H1 (cell line): ENCODE measurements at regions not wholly inside any gene's neighbourhood (a gene's known extent, or its start where the extent isn't known, plus 50 kb on each side); places are given as distances from the start of the nearest gene placed in this dataset.

Experiments used
- CTCF ChIA-PET: fragments of 300-600 bp; sonication (Branson Sonifier 250); formaldehyde crosslinking; loops from one replicate; lab custom pipeline; 2021; ENCODE audit not compliant: partially characterized antibody; lab: Charles Lee
- POLR2A ChIA-PET: fragments of 300-600 bp; sonication (Branson Sonifier 250); formaldehyde crosslinking; loops from one replicate; lab custom pipeline; 2021; ENCODE audit warnings: inconsistent platforms; ENCODE audit not compliant: partially characterized antibody; lab: Charles Lee
- DNase-seq, 2 experiments: peaks; one replicate each; pipeline versions ENCODE4 v3.0.0 to v3.0.0-alpha.2; 2010 to 2022; ENCODE audit warnings: low spot score in 2 of 2, low read depth in 1 of 2, mixed read lengths in 1 of 2
- FAIRE-seq: peaks from 2 replicates; lab custom pipeline; 2011; peaks lifted over from hg19 to GRCh38; lab: Jason Lieb, UNC
- H2AFZ ChIP-seq: 2 replicates; pipeline ENCODE4 v1.8.1; 2012; ENCODE audit warnings: low read length, inconsistent platforms
- H2AK5ac ChIP-seq: 2 replicates; pipeline ENCODE4 v1.6.1; 2013; ENCODE audit warnings: low read depth, low read length
- H2BK120ac ChIP-seq: replicated peaks from 2 replicates; pipeline ENCODE3; 2013; ENCODE audit warnings: low read depth, low read length, inconsistent platforms
- H2BK12ac ChIP-seq: 2 replicates; pipeline ENCODE4 v1.6.1; 2013; ENCODE audit warnings: low read depth, low read length
- H2BK15ac ChIP-seq: 2 replicates; pipeline ENCODE4 v1.6.1; 2013; ENCODE audit warnings: low read length
- H2BK20ac ChIP-seq: 2 replicates; pipeline ENCODE4 v1.6.1; 2013; ENCODE audit warnings: low read length
- H2BK5ac ChIP-seq: 2 replicates; pipeline ENCODE4 v1.6.1; 2013; ENCODE audit warnings: low read depth, low read length
- H3K14ac ChIP-seq: 2 replicates; pipeline ENCODE4 v1.6.1; 2013; ENCODE audit warnings: inconsistent platforms; ENCODE audit not compliant: insufficient read length
- H3K18ac ChIP-seq: 2 replicates; pipeline ENCODE4 v1.6.1; 2013; ENCODE audit warnings: low read length; ENCODE audit errors: extremely low read depth
- H3K23ac ChIP-seq: 2 replicates; pipeline ENCODE4 v1.6.1; 2013; ENCODE audit warnings: inconsistent platforms; ENCODE audit not compliant: insufficient read length
- H3K23me2 ChIP-seq: 2 replicates; pipeline ENCODE4 v1.6.1; 2013; ENCODE audit warnings: low read depth, low read length
- H3K27ac ChIP-seq: 2 replicates; pipeline ENCODE4 v1.6.1; 2011; ENCODE audit warnings: low read depth, low read length, inconsistent platforms
- H3K27me3 ChIP-seq, 4 experiments: replicated peaks in 1 of 4; 1 replicate in 1 of 4; 2 replicates in 3 of 4; pipeline versions ENCODE4 v1.6.1 to v1.8.1; 2011 to 2013; ENCODE audit warnings: low read length in 3 of 4, mild to moderate bottlenecking in 3 of 4, inconsistent platforms in 2 of 4, mixed read lengths in 2 of 4, moderate library complexity in 1 of 4; ENCODE audit not compliant: control insufficient read depth in 3 of 4, insufficient read depth in 3 of 4; ENCODE audit errors: extremely low read depth in 1 of 4
- H3K36me3 ChIP-seq, 4 experiments: 2 replicates each; pipeline versions ENCODE4 v1.6.1 to v1.8.1; 2011 to 2013; ENCODE audit warnings: mild to moderate bottlenecking in 4 of 4, low read length in 3 of 4, moderate library complexity in 2 of 4, control low read depth in 1 of 4, inconsistent platforms in 1 of 4; ENCODE audit not compliant: insufficient read depth in 4 of 4, control insufficient read depth in 2 of 4
- H3K4ac ChIP-seq: replicated peaks from 2 replicates; pipeline ENCODE3; 2013; ENCODE audit warnings: low read length, low read depth, mixed read lengths, inconsistent platforms; ENCODE audit not compliant: insufficient read length
- H3K4me1 ChIP-seq, 4 experiments: replicated peaks in 1 of 4; 1 replicate in 1 of 4; 2 replicates in 3 of 4; pipeline versions ENCODE4 v1.6.1 to v1.8.1; 2011 to 2013; ENCODE audit warnings: low read length in 3 of 4, inconsistent platforms in 2 of 4, mixed read lengths in 1 of 4; ENCODE audit not compliant: insufficient read depth in 4 of 4, control insufficient read depth in 3 of 4
- H3K4me2 ChIP-seq, 2 experiments: 2 replicates each; pipeline versions ENCODE4 v1.6.1 to v1.8.1; 2011 to 2013; ENCODE audit warnings: low read depth in 2 of 2, low read length in 2 of 2, control low read depth in 1 of 2, inconsistent platforms in 1 of 2, mild to moderate bottlenecking in 1 of 2; ENCODE audit not compliant: insufficient read depth in 1 of 2
- H3K4me3 ChIP-seq, 4 experiments: fragments of 200-600, 300-600 bp in 1 of 4; sonication (generic), shearing (Covaris generic), sonication (Bioruptor Twin) in 1 of 4; 2 replicates each; pipeline versions ENCODE4 v1.5.1 to v1.8.1; 2011 to 2016; ENCODE audit warnings: low read length in 4 of 4, low read depth in 3 of 4, control low read depth in 2 of 4, inconsistent platforms in 2 of 4, mild to moderate bottlenecking in 2 of 4, mixed read lengths in 1 of 4, moderate library complexity in 1 of 4; ENCODE audit not compliant: insufficient read depth in 2 of 4; ENCODE audit errors: extremely low read depth in 1 of 4
- H3K56ac ChIP-seq: replicated peaks from 2 replicates; pipeline ENCODE3; 2013; ENCODE audit warnings: low read depth, mild to moderate bottlenecking, mixed read lengths, low read length, inconsistent platforms; ENCODE audit not compliant: insufficient read length
- H3K79me1 ChIP-seq: 2 replicates; pipeline ENCODE4 v1.6.1; 2013; ENCODE audit warnings: low read depth, low read length, control low read depth
- H3K79me2 ChIP-seq, 2 experiments: 2 replicates each; pipeline versions ENCODE4 v1.6.1 to v1.8.1; 2012 to 2013; ENCODE audit warnings: low read length in 2 of 2, mild to moderate bottlenecking in 2 of 2, inconsistent platforms in 1 of 2; ENCODE audit not compliant: insufficient read depth in 2 of 2, control insufficient read depth in 1 of 2
- H3K9ac ChIP-seq, 4 experiments: replicated peaks in 1 of 4; 1 replicate in 1 of 4; 2 replicates in 3 of 4; pipeline versions ENCODE4 v1.6.1 to v1.8.1; 2011 to 2013; ENCODE audit warnings: low read depth in 3 of 4, low read length in 3 of 4, control low read depth in 2 of 4, mild to moderate bottlenecking in 2 of 4, moderate library complexity in 2 of 4, inconsistent platforms in 1 of 4; ENCODE audit errors: extremely low read depth in 1 of 4
- H3K9me3 ChIP-seq, 2 experiments: 2 replicates each; pipeline versions ENCODE4 v1.6.1 to v1.8.1; 2012 to 2013; ENCODE audit warnings: mild to moderate bottlenecking in 2 of 2, moderate library complexity in 2 of 2, control low read depth in 1 of 2, inconsistent platforms in 1 of 2, low read depth in 1 of 2, low read length in 1 of 2, mixed read lengths in 1 of 2; ENCODE audit not compliant: insufficient read depth in 2 of 2
- H4K20me1 ChIP-seq, 2 experiments: replicated peaks in 1 of 2; 2 replicates each; pipeline versions ENCODE3 to v1.8.1; 2011 to 2013; ENCODE audit warnings: inconsistent platforms in 2 of 2, low read length in 2 of 2, mild to moderate bottlenecking in 1 of 2; ENCODE audit not compliant: insufficient read depth in 2 of 2, control insufficient read depth in 1 of 2
- H4K5ac ChIP-seq: 2 replicates; pipeline ENCODE4 v1.6.1; 2013; ENCODE audit warnings: low read length, low read depth, mixed read lengths, inconsistent platforms; ENCODE audit not compliant: insufficient read length
- H4K8ac ChIP-seq: 2 replicates; pipeline ENCODE4 v1.8.0; 2013; ENCODE audit warnings: mild to moderate bottlenecking, moderate library complexity, low read length, inconsistent platforms; ENCODE audit not compliant: insufficient read depth; ENCODE audit errors: extremely low read depth
- H4K91ac ChIP-seq: replicated peaks from 2 replicates; pipeline ENCODE3; 2013; ENCODE audit warnings: low read length, mixed read lengths, inconsistent platforms; ENCODE audit not compliant: insufficient read length
- BACH1 ChIP-seq: IDR thresholded peaks from 2 replicates; pipeline ENCODE4 v1.6.1; 2012; ENCODE audit warnings: low read length, improper control_type of control experiment
- BCL11A ChIP-seq, 2 experiments: IDR thresholded peaks; one replicate each; pipeline ENCODE4 v1.6.1; 2011; ENCODE audit warnings: low read depth in 2 of 2, low read length in 2 of 2, mild to moderate bottlenecking in 2 of 2
- CREB1 ChIP-seq: IDR thresholded peaks from 2 replicates; pipeline ENCODE4 v1.6.1; 2012; ENCODE audit warnings: inconsistent platforms
- FOSL1 ChIP-seq: IDR thresholded peaks from 2 replicates; pipeline ENCODE4 v1.6.1; 2011; ENCODE audit warnings: mild to moderate bottlenecking, low read depth, low read length, moderate library complexity; ENCODE audit not compliant: insufficient read depth
- HDAC6 ChIP-seq: IDR thresholded peaks from one replicate; pipeline ENCODE4 v1.7.1; 2012; ENCODE audit warnings: low read depth, mild to moderate bottlenecking, inconsistent platforms, low read length, moderate library complexity
- JUND ChIP-seq: IDR thresholded peaks from 2 replicates; pipeline ENCODE4 v1.6.1; 2011; ENCODE audit warnings: mild to moderate bottlenecking, improper control_type of control experiment, low read length
- MAX ChIP-seq: IDR thresholded peaks from 2 replicates; pipeline ENCODE4 v1.6.1; 2012; ENCODE audit warnings: inconsistent platforms
- NRF1 ChIP-seq: IDR thresholded peaks from 2 replicates; pipeline ENCODE4 v1.6.1; 2011; ENCODE audit warnings: mild to moderate bottlenecking, low read depth, low read length, improper control_type of control experiment
- POLR2AphosphoS5 ChIP-seq: IDR thresholded peaks from 2 replicates; pipeline ENCODE4 v1.6.1; 2011; ENCODE audit warnings: low read depth, low read length
- POU5F1 ChIP-seq: IDR thresholded peaks from 2 replicates; pipeline ENCODE4 v1.6.1; 2011; ENCODE audit warnings: low read depth, mild to moderate bottlenecking, low read length, moderate library complexity
- SIRT6 ChIP-seq: IDR thresholded peaks from one replicate; pipeline ENCODE4 v1.7.1; 2012; ENCODE audit warnings: low read length, inconsistent platforms
- WGBS, 2 experiments: shearing (Covaris generic) in 1 of 2; methylation state at CpG; one replicate each; pipeline versions ENCODE4 v1.1.6 to v1.1.7; 2013 to 2015; ENCODE audit warnings: low lambda C conversion rate in 2 of 2, mixed read lengths in 2 of 2, inconsistent platforms in 1 of 2, low coverage in 1 of 2, missing lambda C conversion rate in 1 of 2; ENCODE audit not compliant: insufficient replicate concordance in 2 of 2, insufficient coverage in 1 of 2, insufficient read length in 1 of 2; ENCODE audit errors: extremely low coverage in 1 of 2, missing lambda C conversion rate in 1 of 2; 5-methylcytosine and 5-hydroxymethylcytosine counted together

GRCh38 chr1:217272385-217272784, 358.5 kb downstream of the GPATCH2 start:
- Histone ChIP-seq H4K5ac (no peak overlapping the region), H3K36me3 (no peaks in the 10 kb centered on the region), H4K8ac (no peak overlapping the region), H2BK20ac (no peak overlapping the region), H3K18ac (no peak overlapping the region), H3K4ac (no peak overlapping the region), H3K4me1 (peaks cover 0 to 3% (median 0%) of the 10 kb centered on the region in 4 experiments; a peak in 1 of 7 replicates), H3K79me2 (no peaks in the 10 kb centered on the region), H2BK120ac (no peak overlapping the region), H3K27ac (no peak overlapping the region), H3K23me2 (no peaks in the 10 kb centered on the region), H3K9ac (no peak overlapping the region), H4K91ac (no peak overlapping the region), H3K27me3 (no peaks in the 10 kb centered on the region), H3K4me3 (no peak overlapping the region), H2BK12ac (no peak overlapping the region), H4K20me1 (no peaks in the 10 kb centered on the region), H3K4me2 (no peak overlapping the region), H3K14ac (no peak overlapping the region), H3K56ac (no peak overlapping the region), H3K79me1 (no peaks in the 10 kb centered on the region), H3K9me3 (no peaks in the 10 kb centered on the region), H2BK15ac (no peak overlapping the region), H2BK5ac (no peak overlapping the region), H2AFZ (no peak overlapping the region), H3K23ac (no peak overlapping the region), H2AK5ac (no peak overlapping the region)
- WGBS, 2 experiments = 90% methylated on average over 2 of the region's 2 CpGs; no CpG with 5 or more reads in 1 of the 2 experiments
- CTCF ChIA-PET = no interaction called here
- POLR2A ChIA-PET = no interaction called here
- FAIRE-seq (no peak), DNase-seq (no peak)
- TF ChIP-seq JUND = no peak
- TF ChIP-seq POLR2AphosphoS5 = no peak
- TF ChIP-seq NRF1 = no peak
- TF ChIP-seq POU5F1 = no peak
- no peak for TF ChIP-seq BACH1
- TF ChIP-seq SIRT6 = no peak
- no peak for TF ChIP-seq CREB1
- no peak for TF ChIP-seq BCL11A (IDR thresholded peaks at IDR 0.05; ENCODE audit: low read depth in 2 of 2, low read length in 2 of 2)
- no peak for TF ChIP-seq MAX
- no peak for TF ChIP-seq HDAC6
- no peak for TF ChIP-seq FOSL1
